Endothelial cell of umbilical vein (primary cell): ENCODE measurements at regions not wholly inside any gene's neighbourhood (a gene's known extent, or its start where the extent isn't known, plus 50 kb on each side); places are given as distances from the start of the nearest gene placed in this dataset.

Source experiments
- BruUV-seq: library from RNA; stranded (reverse); fragments of 400-500 nt; replicated peaks from 2 replicates; lab custom pipeline; 2021; lab: Mats Ljungman, UMichigan
- CTCF ChIA-PET: fragments of 300-600, 350-600 bp; sonication (Branson Sonifier 250); formaldehyde crosslinking; loops from one replicate; lab custom pipeline; 2021; ENCODE audit warnings: antibody characterized with exemption, inconsistent platforms; lab: Charles Lee
- POLR2A ChIA-PET: fragments of 300-600, 350-600 bp; sonication (Branson Sonifier 250); formaldehyde crosslinking; loops from one replicate; lab custom pipeline; 2021; ENCODE audit warnings: antibody characterized with exemption, inconsistent platforms; lab: Charles Lee
- DNase-seq: peaks from one replicate; pipeline ENCODE4 v3.0.0-alpha.2; 2011; ENCODE audit warnings: low read depth, low spot score
- FAIRE-seq: peaks from 2 replicates; lab custom pipeline; 2011; peaks lifted over from hg19 to GRCh38; lab: Jason Lieb, UNC
- H2AFZ ChIP-seq: 2 replicates; pipeline ENCODE4 v1.6.0; 2012; ENCODE audit warnings: low read depth, low read length, control low read depth, inconsistent platforms
- H3K27ac ChIP-seq: 2 replicates; pipeline ENCODE4 v1.5.1; 2011; ENCODE audit warnings: low read depth, mild to moderate bottlenecking, control low read depth, low read length, moderate library complexity; ENCODE audit not compliant: insufficient read depth
- H3K27me3 ChIP-seq, 2 experiments: 2 replicates each; pipeline versions ENCODE4 v1.6.0 to v1.6.1; 2011; ENCODE audit warnings: low read length in 2 of 2, mixed read lengths in 1 of 2; ENCODE audit not compliant: control insufficient read depth in 2 of 2, insufficient read depth in 2 of 2
- H3K36me3 ChIP-seq, 2 experiments: 2 replicates in 1 of 2; 3 replicates in 1 of 2; pipeline ENCODE4 v1.5.1; 2011; ENCODE audit warnings: low read length in 2 of 2, mild to moderate bottlenecking in 1 of 2, moderate library complexity in 1 of 2; ENCODE audit not compliant: control insufficient read depth in 2 of 2, insufficient read depth in 2 of 2; ENCODE audit errors: extremely low read depth in 1 of 2
- H3K4me1 ChIP-seq: 3 replicates; pipeline ENCODE4 v1.5.1; 2011; ENCODE audit warnings: mild to moderate bottlenecking, low read length; ENCODE audit not compliant: control insufficient read depth, insufficient read depth; ENCODE audit errors: extremely low read depth
- H3K4me2 ChIP-seq: 2 replicates; pipeline ENCODE4 v1.6.1; 2011; ENCODE audit warnings: low read length, control low read depth, mixed read lengths; ENCODE audit not compliant: insufficient read depth
- H3K4me3 ChIP-seq, 3 experiments: fragments of 200-600 bp in 1 of 3; sonication (generic), shearing (Covaris generic) in 1 of 3; replicated peaks in 1 of 3; 2 replicates each; pipeline ENCODE4 v1.5.1; 2011 to 2016; ENCODE audit warnings: control low read depth in 3 of 3, low read length in 3 of 3, mild to moderate bottlenecking in 2 of 3, inconsistent platforms in 1 of 3, low read depth in 1 of 3, moderate library complexity in 1 of 3; ENCODE audit not compliant: insufficient read depth in 1 of 3
- H3K79me2 ChIP-seq: 2 replicates; pipeline ENCODE4 v1.6.0; 2012; ENCODE audit warnings: low read length, inconsistent platforms; ENCODE audit not compliant: control insufficient read depth, insufficient read depth
- H3K9ac ChIP-seq: replicated peaks from 2 replicates; pipeline ENCODE3; 2011; ENCODE audit warnings: low read length, control low read depth; ENCODE audit not compliant: insufficient read depth; ENCODE audit errors: extremely low read depth
- H3K9me1 ChIP-seq: replicated peaks from 3 replicates; pipeline ENCODE4 v1.6.0; 2011; ENCODE audit warnings: mild to moderate bottlenecking, low read length; ENCODE audit not compliant: control insufficient read depth, insufficient read depth; ENCODE audit errors: extremely low read depth
- H3K9me3 ChIP-seq: replicated peaks from 2 replicates; pipeline ENCODE4 v1.5.1; 2012; ENCODE audit warnings: low read length, inconsistent platforms; ENCODE audit not compliant: control insufficient read depth, insufficient read depth
- H4K20me1 ChIP-seq: replicated peaks from 2 replicates; pipeline ENCODE3; 2011; ENCODE audit warnings: mild to moderate bottlenecking, low read length; ENCODE audit not compliant: control insufficient read depth, insufficient read depth; ENCODE audit errors: extremely low read depth
- CTCF ChIP-seq, 2 donors: IDR thresholded peaks; 1 replicate in 1 of 2; 2 replicates in 1 of 2; pipeline ENCODE4 v1.5.1; 2011; ENCODE audit warnings: low read length in 2 of 2, mild to moderate bottlenecking in 2 of 2, moderate library complexity in 2 of 2, control low read depth in 1 of 2, inconsistent platforms in 1 of 2, low read depth in 1 of 2; ENCODE audit not compliant: insufficient read depth in 1 of 2; ENCODE audit errors: extremely low read depth in 1 of 2
- EZH2 ChIP-seq: IDR thresholded peaks from 2 replicates; pipeline ENCODE4 v1.6.1; 2012; ENCODE audit warnings: borderline replicate concordance, low read depth, mild to moderate bottlenecking, moderate library complexity, low read length, inconsistent platforms; ENCODE audit not compliant: severe bottlenecking
- FOS ChIP-seq: IDR thresholded peaks from 2 replicates; pipeline ENCODE4 v1.6.1; 2011; ENCODE audit warnings: mild to moderate bottlenecking, low read length, moderate library complexity, borderline replicate concordance; ENCODE audit not compliant: insufficient read depth
- GATA2 ChIP-seq: IDR thresholded peaks from 2 replicates; pipeline ENCODE4 v1.7.0; 2011; ENCODE audit warnings: low read depth, mild to moderate bottlenecking, moderate library complexity, mixed read lengths, low read length; ENCODE audit not compliant: insufficient read length, insufficient read depth
- JUN ChIP-seq: IDR thresholded peaks from 2 replicates; pipeline ENCODE4 v1.6.1; 2011; ENCODE audit warnings: borderline replicate concordance, low read depth; ENCODE audit not compliant: insufficient read length, insufficient read depth
- MAX ChIP-seq: IDR thresholded peaks from 2 replicates; pipeline ENCODE4 v1.6.1; 2011; ENCODE audit not compliant: insufficient read depth, insufficient read length
- MYC ChIP-seq: IDR thresholded peaks from one replicate; pipeline ENCODE4 v1.6.1; 2011; ENCODE audit warnings: mild to moderate bottlenecking, low read depth, low read length
- POLR2A ChIP-seq: IDR thresholded peaks from 2 replicates; pipeline ENCODE4 v1.6.1; 2012; ENCODE audit warnings: low read depth, mild to moderate bottlenecking, control low read depth, low read length
- POLR2AphosphoS5 ChIP-seq: IDR thresholded peaks from 2 replicates; pipeline ENCODE4 v1.6.1; 2012; ENCODE audit warnings: low read depth, mild to moderate bottlenecking, control low read depth, low read length, moderate library complexity; ENCODE audit not compliant: insufficient read depth
- dilution Hi-C: fragments of 300-500 bp; cut with MboI; formaldehyde crosslinking; loops from one replicate; pipeline ENCODE4 v1.15.0; 2019; ENCODE audit warnings: low sequenced_read_pairs; ENCODE audit not compliant: extremely low pct_ligation_motif_present
- intact Hi-C: fragments of 100-400 bp; cut with micrococcal nuclease; formaldehyde crosslinking; loops from one replicate; pipeline ENCODE4 v1.10.0; 2022

GRCh38 chr16:85370881-85371651 lies 242.1 kb upstream of the GSE1 start:
- Histone ChIP-seq H4K20me1 (no peaks in the 10 kb centered on the region), H3K4me3 (no peak overlapping the region), H2AFZ (no peak overlapping the region), H3K4me1 (no peaks in the 10 kb centered on the region), H3K36me3 (no peaks in the 10 kb centered on the region), H3K9ac (no peak overlapping the region), H3K27me3 (no peaks in the 10 kb centered on the region), H3K27ac (no peak overlapping the region), H3K9me1 (no peaks in the 10 kb centered on the region), H3K4me2 (no peak overlapping the region), H3K9me3 (no peaks in the 10 kb centered on the region), H3K79me2 (no peaks in the 10 kb centered on the region)
- dilution Hi-C loops (no loop called here), intact Hi-C loops (loop anchor here (1.0 kb wide), 1 partner anchor 239 kb away; no protein-coding TSS in a partner anchor)
- no TSS peak for BruUV-seq
- no peak for FAIRE-seq
- no peak for TF ChIP-seq FOS
- TF ChIP-seq GATA2 = no peak
- TF ChIP-seq MAX = no peak
- TF ChIP-seq POLR2A = no peak
- TF ChIP-seq CTCF (IDR thresholded peaks at IDR 0.05; ENCODE audit: extremely low read depth in 1 of 2, insufficient read depth in 1 of 2, low read depth in 1 of 2, low read length in 2 of 2) = no peak
- no peak for TF ChIP-seq JUN
- TF ChIP-seq MYC = no peak
- no peak for TF ChIP-seq EZH2
- TF ChIP-seq POLR2AphosphoS5 = no peak
- ChIA-PET POLR2A (no interaction called here), CTCF (interaction anchor here (1.2 to 3.3 kb wide), 4 partner anchors 9 to 245 kb away, joined by 3 to 22 read pairs (median 6); no protein-coding TSS in a partner anchor)
- no peak for DNase-seq
